EL (cell line): ENCODE measurements at regions not wholly inside any gene's neighbourhood (a gene's known extent, or its start where the extent isn't known, plus 50 kb on each side); places are given as distances from the start of the nearest gene placed in this dataset.

Experiments used
- DNase-seq: peaks from one replicate; pipeline ENCODE4 v3.0.0-alpha.2; 2016

DNA sequence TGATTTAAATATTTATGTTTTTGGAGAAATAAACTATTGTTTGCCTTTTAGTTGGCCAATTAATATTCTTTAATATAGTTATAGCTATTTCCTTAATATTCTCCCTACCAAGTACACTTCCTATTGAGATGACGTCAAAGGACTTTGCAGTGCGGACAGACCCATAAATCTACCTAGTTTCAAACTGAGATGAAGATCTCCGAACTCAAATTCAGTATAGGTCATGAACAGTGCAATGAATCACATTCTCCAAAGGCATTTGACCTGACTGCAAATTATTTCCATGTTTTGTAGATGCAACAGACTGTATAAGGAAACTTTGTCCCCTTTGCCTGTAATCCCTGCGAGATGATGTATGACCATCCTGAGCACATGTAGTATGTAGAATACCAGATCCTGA is 342.6 kb upstream of the FIGN start:
- no peak for DNase-seq

DNA sequence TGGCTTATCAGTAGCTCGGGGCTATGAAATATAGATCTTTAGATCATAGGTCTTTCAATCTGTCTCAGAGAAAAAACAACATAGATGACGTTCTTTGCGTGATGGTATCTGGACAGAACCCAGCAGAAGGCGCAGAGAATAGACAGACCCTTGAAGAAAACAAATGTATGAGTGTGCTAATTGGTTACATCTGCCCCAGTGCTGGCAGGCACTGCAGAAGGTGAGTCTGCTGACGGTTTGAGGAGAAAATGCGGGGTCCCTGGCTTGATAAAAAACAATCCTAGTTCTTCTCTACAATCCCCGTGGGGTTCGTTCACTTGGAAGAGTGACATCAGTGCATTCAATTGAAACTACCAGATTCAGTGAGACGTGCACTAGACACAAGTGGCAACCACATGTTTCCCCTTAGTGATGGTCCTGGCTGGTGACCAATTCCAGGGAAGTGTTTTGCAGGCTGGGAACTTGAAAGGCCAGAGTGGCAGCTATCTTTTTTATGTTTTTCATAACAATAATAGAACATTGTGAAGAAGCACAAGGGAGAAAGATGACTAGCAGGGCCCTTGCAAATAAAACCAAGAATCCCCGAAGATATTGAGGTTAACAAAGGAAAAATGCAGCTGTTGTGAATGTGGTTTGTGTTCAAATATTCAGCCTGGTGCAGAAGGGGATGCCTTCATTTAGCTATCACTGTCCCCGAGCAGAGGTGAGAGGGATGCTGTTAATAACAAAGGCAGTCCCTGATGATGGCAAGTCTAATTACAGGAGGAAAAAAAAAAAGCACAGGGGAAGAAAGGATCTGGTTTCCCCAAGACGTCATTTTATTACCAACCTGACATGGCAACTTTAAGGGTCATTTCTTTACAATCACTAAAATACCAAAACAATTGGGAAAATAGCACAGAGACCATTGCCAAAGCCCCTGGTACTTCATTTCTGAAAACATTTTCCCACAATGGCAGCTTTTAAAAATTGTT is 337.6 kb upstream of the FIGN start:
- DNase-seq, result peak; percentile 50

DNA sequence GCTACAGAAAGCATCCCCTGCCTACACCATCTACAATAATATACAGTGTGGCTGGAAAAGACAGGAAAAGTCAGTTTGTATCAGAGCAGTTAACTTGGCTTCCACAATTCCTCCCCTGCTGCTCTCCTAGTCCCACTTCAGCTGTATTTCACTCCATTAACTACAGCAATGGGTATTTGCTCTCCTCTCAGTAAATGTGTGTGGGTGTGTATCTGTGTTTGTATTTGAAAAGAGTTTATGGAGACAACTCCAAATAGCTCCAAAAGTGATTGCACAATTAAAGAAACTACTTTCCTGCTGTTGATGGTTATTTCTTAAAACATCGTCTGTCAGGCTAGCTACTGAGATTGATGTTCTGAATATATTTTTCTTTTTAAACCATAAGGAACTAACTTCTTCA is 333.7 kb upstream of the FIGN start:
- no peak for DNase-seq

DNA sequence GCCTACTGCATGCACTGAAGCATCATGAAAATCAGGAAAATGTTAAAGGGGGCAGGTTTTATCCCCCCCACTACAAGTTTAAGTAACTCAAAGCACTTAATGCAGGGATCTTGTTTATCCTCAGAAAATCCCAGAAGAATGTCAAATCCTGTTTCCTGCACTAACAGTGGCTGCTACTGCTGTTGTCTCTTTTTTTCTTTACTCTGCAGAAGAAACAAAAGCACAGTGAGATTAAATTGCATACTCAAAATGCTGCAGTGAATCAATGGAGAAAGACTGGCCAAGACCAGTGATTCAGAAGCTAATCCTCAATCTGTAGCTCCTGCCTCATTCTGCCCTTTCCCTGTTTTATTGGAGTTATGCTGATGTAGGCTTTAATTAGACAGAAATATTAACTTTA is 332.3 kb upstream of the FIGN start:
- DNase-seq, result no peak

DNA sequence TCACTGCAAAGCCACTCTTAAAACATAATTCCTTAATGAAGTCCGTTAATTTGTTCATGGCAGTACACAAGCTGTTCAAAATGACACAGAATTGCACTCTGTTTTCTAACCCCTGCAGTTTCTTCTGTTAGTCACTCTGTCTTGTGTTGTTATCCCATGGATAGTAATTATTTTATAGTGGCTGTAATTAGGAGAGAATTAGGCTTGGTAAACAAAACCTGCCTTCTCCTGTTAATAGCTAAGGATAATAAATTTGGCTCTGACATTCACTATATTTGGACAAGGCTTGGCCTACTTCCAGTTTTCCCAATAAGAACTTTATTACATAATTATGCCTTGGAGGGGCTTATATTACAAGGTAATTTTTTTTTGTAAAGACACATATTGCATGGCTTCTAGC is 330.3 kb upstream of the FIGN start:
- no peak for DNase-seq

DNA sequence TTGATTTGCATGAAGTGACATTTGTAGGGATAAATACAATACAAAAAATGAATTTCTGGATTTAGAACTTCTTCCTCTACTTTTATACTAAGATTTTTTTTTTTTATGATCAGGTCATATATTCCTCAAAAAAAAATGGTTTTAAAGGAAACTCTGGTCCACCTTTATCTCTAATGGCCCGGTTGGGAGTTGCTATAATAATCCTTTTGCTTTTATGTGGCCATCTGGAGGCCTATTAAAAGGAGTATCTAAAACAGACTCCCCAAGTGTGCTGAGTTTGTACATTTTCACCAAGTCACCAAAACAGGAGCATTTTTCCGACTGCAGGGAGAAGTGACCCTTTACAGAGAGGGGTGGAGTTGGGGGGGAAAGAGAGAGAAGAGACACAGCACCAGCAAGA is 329.2 kb upstream of the FIGN start:
- no peak for DNase-seq

DNA sequence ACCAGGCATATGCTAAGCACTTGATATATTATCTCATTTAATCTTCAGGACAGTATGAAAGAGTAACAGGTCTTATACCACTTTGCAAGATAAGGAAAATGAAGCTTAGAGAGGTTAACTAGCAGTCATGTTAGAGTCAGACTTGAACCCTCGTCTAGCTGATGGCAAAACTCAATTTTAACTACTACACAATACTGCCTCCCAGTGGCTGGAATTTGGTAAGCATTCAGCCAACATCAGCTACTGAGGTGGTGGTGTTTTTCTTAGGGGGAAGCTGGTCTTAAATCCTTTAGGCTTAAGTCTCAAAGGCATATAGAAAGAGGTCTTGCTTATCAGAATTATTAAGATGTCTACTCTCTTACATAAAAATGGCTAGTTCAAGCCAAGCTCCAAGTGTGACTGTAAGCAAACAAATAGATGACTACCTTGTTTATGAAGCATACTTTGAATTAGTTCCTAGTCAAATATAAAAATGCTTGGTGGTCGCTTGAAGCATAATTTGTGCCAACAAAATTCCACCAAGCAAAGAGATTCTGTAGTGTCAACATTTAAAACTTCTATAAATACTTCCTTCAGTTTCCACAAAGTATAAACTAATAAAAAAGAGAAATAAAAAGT is 325.4 kb upstream of the FIGN start:
- peak; percentile 38 for DNase-seq

DNA sequence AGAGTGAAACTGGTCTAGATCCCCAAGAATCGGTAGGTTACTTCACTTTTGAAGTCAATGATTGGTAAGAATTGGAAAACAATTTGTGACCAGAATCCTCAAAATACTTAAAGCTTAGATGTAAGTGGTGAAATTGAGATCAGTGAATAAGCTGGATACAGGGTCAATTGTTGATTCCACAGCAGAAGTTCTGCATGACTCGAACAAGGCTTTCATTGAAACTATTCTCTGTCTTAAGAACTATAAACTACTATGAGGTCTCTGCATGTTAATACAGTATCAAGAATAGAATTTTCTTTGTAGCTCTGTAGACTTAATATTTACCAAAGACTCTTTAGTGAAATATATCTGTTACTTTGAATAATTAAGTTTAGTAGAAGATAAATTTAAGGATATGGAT is 324.2 kb upstream of the FIGN start:
- DNase-seq, result no peak

DNA sequence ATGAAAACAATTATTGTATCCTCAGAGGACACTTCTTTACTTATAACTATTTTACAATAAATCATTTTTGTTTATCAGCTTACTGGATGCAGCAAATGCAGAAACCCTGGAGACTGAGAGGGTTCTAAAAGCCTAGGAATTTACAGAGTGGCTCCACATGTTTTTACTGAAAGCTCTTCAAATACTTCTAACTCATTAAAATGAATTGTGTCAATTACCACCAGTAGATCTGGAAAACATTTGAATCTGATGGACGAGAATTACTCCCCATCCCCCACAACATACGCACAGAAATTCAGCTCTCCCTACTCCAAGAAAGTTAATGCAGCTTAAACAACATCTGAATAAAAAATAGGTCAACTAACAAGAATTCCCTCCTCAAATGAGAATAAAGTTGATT is 319.8 kb upstream of the FIGN start:
- DNase-seq, result no peak

DNA sequence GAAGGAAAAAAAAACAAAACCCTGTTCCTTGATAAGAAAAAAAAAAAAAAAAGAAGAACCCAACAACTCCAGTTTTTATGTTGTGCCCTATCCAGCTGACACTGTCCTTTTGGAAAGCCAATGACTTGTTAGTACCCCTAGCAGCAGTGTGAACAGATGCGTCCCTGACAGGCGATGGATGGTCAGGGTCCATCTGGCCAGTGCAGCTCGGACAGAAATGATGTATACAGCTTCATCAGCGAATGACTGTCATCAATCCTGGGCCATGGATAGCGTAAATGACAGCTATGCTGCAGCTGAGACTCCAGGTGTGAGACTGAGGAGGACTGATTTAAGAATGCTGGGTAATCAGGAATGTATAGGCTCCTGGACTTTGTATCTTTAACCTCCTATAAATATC is 318.8 kb upstream of the FIGN start:
- DNase-seq, result no peak

DNA sequence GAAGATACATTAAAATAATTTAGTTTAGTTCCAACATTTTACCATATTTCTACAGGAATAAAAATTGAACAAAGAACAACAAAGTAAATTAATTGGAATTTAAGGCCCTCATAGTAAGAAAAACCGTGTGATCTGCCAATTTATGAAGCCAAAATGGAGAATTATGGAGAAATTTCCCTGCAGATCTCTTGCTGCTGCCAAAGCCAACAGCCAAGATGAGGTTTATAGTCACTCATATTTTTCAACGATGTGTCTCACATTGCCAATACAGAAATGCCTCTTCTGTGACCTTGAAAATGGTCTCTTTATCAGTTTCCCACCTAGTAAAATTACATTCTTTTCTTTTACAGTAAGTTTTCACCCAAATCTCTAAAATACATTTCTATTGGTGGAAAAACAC is 317.2 kb upstream of the FIGN start:
- DNase-seq, result no peak

DNA sequence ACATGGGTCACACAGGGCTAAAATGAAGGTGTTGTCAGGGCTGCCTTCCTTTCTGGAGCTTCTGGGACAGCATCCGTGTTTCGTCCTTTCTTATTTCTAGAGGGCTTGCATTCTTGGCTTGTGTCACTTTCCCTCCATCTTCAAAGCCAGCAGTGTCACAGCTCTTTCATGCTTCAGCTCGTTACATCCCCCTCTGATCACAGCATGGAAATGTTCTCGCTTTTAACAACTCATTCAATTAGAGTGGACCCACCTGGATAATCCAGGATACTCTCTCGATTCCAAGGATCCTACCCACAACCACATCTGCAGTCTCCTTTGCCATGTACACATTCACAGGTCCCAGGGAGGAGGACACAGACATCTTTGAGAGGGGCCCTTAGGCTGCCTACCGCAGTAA is 316.2 kb upstream of the FIGN start:
- no peak for DNase-seq

DNA sequence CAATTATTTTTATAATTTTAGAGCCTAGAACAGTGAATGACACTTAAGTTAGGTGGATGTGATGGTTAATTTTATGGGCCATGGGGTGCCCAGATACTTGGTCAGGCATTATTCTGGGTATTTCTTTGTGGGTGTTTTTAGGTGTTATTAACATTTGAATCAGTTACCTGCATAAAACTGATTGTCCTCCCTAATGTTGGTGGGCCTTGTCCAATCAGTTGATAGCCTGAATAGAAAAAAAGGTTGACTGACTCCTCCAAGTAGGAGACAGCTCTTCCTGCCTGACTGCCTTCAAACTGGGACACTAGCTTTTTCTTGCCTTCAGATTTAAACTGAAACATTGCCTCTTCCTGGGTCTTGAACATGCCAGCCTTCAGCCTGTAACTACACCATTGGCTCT is 312.9 kb upstream of the FIGN start:
- DNase-seq, result no peak

DNA sequence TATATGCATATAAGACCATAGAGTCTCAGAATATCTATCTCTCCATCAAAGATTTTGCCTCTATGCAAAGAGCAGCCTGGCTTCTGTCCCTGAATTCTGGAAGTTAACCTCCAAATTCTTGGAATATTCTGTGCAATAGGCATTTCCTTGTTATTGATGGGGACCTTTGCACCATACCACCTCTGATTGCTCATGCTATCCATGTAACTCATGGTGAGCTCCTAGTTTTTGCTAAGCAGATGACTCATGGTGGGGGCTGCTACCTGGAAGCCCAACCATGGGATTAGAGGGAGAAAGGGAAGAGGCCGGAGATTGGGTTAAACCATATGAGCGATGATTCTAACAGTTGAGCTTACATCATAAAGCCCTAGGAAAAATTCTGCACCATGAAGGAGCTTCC is 310.2 kb upstream of the FIGN start:
- DNase-seq, result peak; percentile 18

DNA sequence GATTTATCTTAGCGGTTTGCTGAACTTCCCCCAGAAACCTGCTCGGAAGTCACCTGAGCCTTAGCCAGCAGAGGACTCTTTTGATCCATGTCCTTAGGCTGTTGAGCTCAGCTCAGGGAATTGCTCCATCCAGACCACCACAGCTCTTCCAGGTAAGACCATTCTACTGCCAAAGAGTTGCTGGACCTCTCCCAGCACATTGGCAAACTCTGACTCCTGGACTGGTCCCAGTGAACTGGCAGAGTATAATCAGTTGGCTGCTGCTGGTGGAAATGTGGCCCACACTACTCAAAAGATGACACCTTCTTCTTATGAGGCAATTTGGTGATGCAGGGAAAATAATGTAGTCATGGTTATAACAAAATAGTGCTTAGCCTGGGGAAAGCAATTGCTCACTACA is 308.8 kb upstream of the FIGN start:
- no peak for DNase-seq

DNA sequence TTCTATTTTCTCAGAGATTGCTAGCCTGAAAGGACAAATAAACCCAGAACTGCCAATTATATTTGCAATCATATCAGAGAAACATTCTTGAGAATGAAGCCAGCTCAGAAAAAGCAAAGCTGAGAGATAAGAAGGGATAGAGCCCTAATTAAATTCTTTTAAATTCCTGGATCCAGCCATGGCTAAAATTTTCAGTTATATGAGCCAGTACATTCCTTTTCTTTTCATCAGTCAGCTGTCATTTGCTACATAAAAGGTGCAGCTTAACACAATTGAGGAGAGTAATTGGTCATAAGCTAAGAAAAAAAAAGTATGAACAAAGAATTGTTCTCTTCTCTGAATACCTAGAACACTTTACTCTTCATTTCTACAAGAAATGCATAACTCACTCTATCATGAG is 303.5 kb upstream of the FIGN start:
- no peak for DNase-seq

DNA sequence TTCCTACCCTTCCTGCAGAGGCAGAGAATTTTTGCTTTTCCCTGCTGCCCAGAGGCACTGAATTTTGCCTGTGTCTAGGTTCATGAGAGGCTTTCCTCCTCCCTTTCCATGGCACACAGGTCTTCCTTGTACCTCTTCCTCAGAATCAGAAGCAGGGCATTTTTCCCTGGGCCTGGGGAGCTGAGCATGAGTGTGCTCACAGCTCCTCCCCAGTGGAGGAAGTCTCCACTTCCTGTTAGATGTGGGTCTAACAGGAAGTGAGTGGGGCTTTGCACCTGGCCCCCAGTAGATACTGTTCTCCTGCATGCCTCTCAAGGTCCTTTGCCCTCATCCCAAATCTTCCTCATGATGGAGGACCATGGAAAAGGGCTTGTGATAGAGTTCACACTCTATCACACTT is 297.2 kb upstream of the FIGN start:
- no peak for DNase-seq

DNA sequence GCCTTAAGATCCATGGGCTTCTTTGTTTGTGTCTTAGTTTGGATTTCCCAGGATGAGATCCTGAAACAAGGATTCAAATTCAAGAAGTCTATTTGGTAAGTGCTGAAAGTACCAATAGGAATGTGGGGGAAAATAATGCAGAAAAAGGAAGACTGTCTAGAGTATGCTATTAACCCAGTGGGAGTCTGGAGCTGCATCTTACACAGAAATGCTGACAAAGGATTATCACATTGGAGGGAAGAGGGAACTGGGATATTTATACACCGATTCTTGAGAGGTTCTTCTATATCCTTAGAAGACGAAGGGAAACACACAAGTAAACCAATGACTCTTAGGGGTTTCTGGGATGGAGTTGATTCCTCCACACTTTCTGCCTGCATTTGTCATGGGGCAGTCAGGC is 294.8 kb upstream of the FIGN start:
- DNase-seq, result no peak

DNA sequence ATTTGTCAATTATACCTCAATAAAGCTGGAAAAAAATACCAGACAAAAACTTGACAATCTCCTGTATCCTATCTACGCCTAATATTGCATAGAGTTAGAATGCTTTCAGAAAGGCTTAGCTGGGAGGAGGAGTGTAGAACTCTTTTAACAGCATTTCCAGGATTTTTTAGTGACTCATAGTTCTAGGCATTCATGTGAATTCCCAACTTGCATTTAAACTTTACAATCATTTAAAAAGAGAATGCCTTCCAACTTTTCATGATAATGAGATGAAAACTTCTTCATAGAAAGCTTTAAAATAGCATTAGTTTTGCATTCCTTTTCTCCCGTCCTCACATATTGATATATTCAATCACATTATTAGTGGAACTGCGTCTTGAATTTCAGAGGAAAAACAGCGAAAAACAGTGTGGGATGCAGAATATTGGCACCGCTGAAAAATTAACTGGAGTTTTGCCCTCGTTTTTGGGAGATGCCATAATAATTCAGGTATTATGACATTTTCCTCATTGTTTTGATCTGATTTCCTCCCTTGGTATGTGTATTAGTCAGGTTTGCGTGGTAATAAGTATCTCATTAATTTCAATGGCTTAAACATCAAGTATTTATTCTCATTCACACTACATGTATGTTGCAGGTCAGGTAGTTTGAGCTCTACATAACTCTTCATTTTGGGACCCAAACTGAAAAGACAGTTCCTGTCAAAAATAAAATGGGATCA is 293.2 kb upstream of the FIGN start:
- DNase-seq, result peak; percentile 45

DNA sequence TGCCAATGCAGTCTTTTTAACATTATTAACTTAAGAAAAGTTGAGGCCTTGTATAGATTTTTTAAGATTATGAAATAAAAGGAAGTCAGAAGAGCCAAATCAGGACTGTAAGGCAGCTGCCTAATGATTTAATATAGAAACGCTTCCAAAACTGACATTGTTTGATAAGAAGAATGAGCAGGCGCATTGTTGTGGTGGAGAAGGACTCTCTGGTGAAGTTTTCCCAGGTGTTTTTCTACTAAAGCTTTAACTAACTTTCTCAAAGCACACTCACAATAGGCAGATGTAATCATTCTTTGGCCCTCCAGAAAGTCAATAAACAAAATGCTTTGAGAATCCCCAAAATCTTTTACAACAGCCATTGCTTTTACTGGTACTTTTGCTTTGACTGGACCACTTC is 288.6 kb upstream of the FIGN start:
- DNase-seq, result no peak

DNA sequence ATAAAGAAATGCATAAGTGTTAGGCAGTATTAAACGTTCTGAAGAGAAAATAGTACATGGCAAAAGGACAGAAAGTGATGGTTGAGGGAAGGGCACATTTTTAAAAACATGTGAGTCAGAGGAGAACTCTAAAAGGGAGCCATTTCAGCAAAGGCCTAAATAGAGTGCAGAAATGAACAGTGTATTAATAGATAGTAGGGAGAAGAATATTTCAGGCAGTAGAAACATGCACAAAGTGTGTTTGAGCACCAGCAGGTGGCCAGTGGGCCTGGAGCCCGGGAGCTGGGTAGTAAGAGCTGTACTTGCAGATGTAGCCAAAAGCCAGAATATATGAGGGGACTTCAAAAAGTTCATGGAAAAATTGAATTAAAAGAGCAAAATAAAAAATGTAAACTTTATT is 288.1 kb upstream of the FIGN start:
- DNase-seq, result no peak

DNA sequence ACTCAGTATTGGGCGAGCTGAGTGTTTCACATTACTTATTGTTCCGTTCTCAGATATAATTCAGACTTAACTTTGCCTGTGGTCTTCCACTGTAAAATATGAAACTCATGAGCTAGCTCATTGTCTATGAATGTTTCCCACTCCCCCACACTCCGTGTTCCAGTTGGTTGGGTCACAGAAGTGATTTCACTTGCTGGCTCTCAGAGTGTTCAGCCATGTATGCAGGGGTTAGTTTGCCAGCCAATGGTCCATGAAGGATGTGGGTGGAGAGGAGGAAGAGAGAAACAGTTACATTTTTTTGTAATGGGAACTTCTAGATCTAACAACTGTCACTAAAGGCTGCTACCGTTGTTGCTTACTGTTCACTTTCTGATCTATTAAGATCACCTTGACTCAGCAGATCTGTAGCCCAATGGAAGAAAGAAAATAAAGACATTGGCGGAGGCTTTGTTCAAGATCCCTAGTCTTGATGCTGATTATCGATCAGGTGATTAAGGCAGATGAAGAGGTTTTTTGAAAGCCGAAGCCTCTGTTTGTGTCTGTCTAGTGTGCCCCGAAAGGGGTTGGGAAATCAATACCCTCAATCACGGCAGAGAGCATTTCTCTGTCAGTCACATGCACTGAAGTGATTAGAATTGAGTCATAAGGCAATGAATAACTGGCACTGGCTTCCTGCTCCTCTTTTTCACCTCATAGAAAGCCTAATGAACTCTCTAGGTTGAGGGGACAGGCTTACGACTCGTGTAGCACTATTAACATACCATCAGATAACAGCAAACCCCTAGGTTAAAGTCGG is 279.7 kb upstream of the FIGN start:
- peak; percentile 7 for DNase-seq

DNA sequence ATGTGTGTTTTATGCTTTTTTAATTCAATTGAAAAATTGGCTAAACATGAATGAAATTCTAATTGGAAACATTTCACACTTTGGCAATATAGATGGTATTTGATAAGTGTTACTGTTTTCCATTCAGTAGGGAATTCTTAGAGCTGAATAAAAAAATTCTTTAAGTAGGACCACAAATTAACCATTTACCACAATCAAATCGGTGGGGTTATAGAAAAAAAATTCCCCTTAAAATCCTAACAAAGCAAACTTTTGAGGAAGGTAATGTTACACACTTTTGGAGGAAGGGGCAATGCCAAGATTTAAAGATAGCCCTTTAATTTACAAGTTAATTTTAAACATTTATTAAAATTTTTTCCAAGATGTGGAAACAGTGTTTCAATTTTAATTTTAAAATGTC is 279.0 kb upstream of the FIGN start:
- no peak for DNase-seq
